Ascending aorta (tissue), 2 donors: ENCODE measurements at regions not wholly inside any gene's neighbourhood (a gene's known extent, or its start where the extent isn't known, plus 50 kb on each side); places are given as distances from the start of the nearest gene placed in this dataset.

Experiments
- DNase-seq, 2 donors: peaks; one replicate each; pipeline ENCODE4 v3.0.0-alpha.2; 2019; ENCODE audit warnings: low spot score in 2 of 2
- H3K27ac ChIP-seq, 2 donors: fragments of 200-600 bp; sonication (generic); one replicate each; pipeline ENCODE4 v1.5.1; 2016 to 2017; ENCODE audit warnings: mild to moderate bottlenecking in 1 of 2
- H3K27me3 ChIP-seq: fragments of 200-600 bp; sonication (generic); one replicate; pipeline ENCODE4 v1.5.1; 2017
- H3K36me3 ChIP-seq, 2 donors: fragments of 200-600 bp; sonication (generic); one replicate each; pipeline ENCODE4 v1.5.1; 2016
- H3K4me1 ChIP-seq, 2 donors: fragments of 200-600 bp; sonication (generic); one replicate each; pipeline ENCODE4 v1.5.1; 2016 to 2017; ENCODE audit warnings: mild to moderate bottlenecking in 1 of 2
- H3K4me3 ChIP-seq, 2 donors: fragments of 200-600 bp; sonication (generic); one replicate each; pipeline ENCODE4 v1.5.1; 2016 to 2017; ENCODE audit warnings: mild to moderate bottlenecking in 1 of 2
- H3K9me3 ChIP-seq, 2 donors: fragments of 200-600 bp; sonication (generic); one replicate each; pipeline ENCODE4 v1.5.1; 2016
- CTCF ChIP-seq, 3 experiments: fragments of 200-600 bp in 2 of 3; fragments of 450-650 bp in 1 of 3; sonication (generic) in 2 of 3; IDR thresholded peaks; one replicate each; pipeline ENCODE4 v1.5.1; 2016 to 2019; ENCODE audit warnings: antibody characterized with exemption in 3 of 3, mild to moderate bottlenecking in 1 of 3, moderate library complexity in 1 of 3
- intact Hi-C: fragments of 100-400 bp; cut with DNase I; formaldehyde crosslinking; loops from one replicate; pipeline ENCODE4 v1.15.1; 2023

- no peak overlapping the region for H3K27ac ChIP-seq
- H3K4me3 ChIP-seq: no peak overlapping the region
Observed at GRCh38 chr3:5312290-5312689, 124.8 kb downstream of the EDEM1 start.

GRCh38 chr3:5314897-5315296, 127.4 kb downstream of the EDEM1 start:
- H3K27me3 ChIP-seq: no peaks in the 10 kb centered on the region
- no peaks in the 10 kb centered on the region for H3K36me3 ChIP-seq
- no peaks in the 10 kb centered on the region for H3K9me3 ChIP-seq
- no peak for TF ChIP-seq CTCF (IDR thresholded peaks at IDR 0.05)
- no peak for DNase-seq
- no peak overlapping the region for H3K27ac ChIP-seq
- intact Hi-C loops: no loop called here
- no peaks in the 10 kb centered on the region for H3K4me1 ChIP-seq
- H3K4me3 ChIP-seq: no peak overlapping the region

More at GRCh38 chr3:5312290-5312689, 124.8 kb downstream of the EDEM1 start:
- no peaks in the 10 kb centered on the region for H3K36me3 ChIP-seq
- H3K27me3 ChIP-seq: no peaks in the 10 kb centered on the region
- no peak for TF ChIP-seq CTCF (IDR thresholded peaks at IDR 0.05)
- intact Hi-C loops: no loop called here
- no peaks in the 10 kb centered on the region for H3K4me1 ChIP-seq
- H3K9me3 ChIP-seq: no peaks in the 10 kb centered on the region
- no peak for DNase-seq

- H3K4me1 ChIP-seq: no peaks in the 10 kb centered on the region
- no peaks in the 10 kb centered on the region for H3K9me3 ChIP-seq
- H3K27ac ChIP-seq: no peak overlapping the region
- no peaks in the 10 kb centered on the region for H3K36me3 ChIP-seq
- no peaks in the 10 kb centered on the region for H3K27me3 ChIP-seq
- TF ChIP-seq CTCF (IDR thresholded peaks at IDR 0.05): no peak
- H3K4me3 ChIP-seq: no peak overlapping the region
- intact Hi-C loops: no loop called here
- DNase-seq: no peak
Observed at GRCh38 chr3:5317557-5317956, 130.1 kb downstream of the EDEM1 start.

GRCh38 chr3:5319454-5319853, 131.9 kb downstream of the EDEM1 start:
- no peaks in the 10 kb centered on the region for H3K27me3 ChIP-seq
- no peak for TF ChIP-seq CTCF (IDR thresholded peaks at IDR 0.05)
- intact Hi-C loops: no loop called here
- H3K27ac ChIP-seq: no peak overlapping the region
- H3K4me1 ChIP-seq: no peaks in the 10 kb centered on the region
- no peak for DNase-seq
- no peaks in the 10 kb centered on the region for H3K9me3 ChIP-seq
- H3K36me3 ChIP-seq: no peaks in the 10 kb centered on the region
- no peak overlapping the region for H3K4me3 ChIP-seq

GRCh38 chr3:5321666-5322340, 134.3 kb downstream of the EDEM1 start:
- H3K27ac ChIP-seq: no peak overlapping the region
- H3K4me1 ChIP-seq: no peaks in the 10 kb centered on the region
- H3K27me3 ChIP-seq: no peaks in the 10 kb centered on the region
- TF ChIP-seq CTCF (IDR thresholded peaks at IDR 0.05): no peak
- H3K36me3 ChIP-seq: no peaks in the 10 kb centered on the region
- no peak for DNase-seq
- H3K9me3 ChIP-seq: no peaks in the 10 kb centered on the region
- H3K4me3 ChIP-seq: no peak overlapping the region
- intact Hi-C loops: no loop called here

GRCh38 chr3:5324780-5325179, 137.3 kb downstream of the EDEM1 start:
- Histone ChIP-seq H3K27ac (no peak overlapping the region), H3K4me1 (no peaks in the 10 kb centered on the region), H3K4me3 (no peak overlapping the region), H3K9me3 (no peaks in the 10 kb centered on the region), H3K27me3 (no peaks in the 10 kb centered on the region), H3K36me3 (no peaks in the 10 kb centered on the region)
- intact Hi-C loops: no loop called here
- DNase-seq: no peak
- TF ChIP-seq CTCF (IDR thresholded peaks at IDR 0.05): no peak
